HG03025 (cell line): ENCODE measurements at regions not wholly inside any gene's neighbourhood (a gene's known extent, or its start where the extent isn't known, plus 50 kb on each side); places are given as distances from the start of the nearest gene placed in this dataset.

Experiments used
- ATAC-seq: cut with Tn5 transposase; IDR thresholded peaks from one replicate; pipeline ENCODE4 v1.9.1; 2021; ENCODE audit warnings: mild to moderate bottlenecking, moderate library complexity; ENCODE audit not compliant: unreplicated experiment, low FRiP score

GRCh38 chr5:168005936-168006335, 285.5 kb upstream of the WWC1 start:
- no peak for ATAC-seq

- no peak for ATAC-seq
Measured at GRCh38 chr5:168006456-168007130, 284.9 kb upstream of the WWC1 start.

- ATAC-seq: no peak
Measured at GRCh38 chr5:168007286-168007685, 284.2 kb upstream of the WWC1 start.

GRCh38 chr5:168008555-168008954, 282.9 kb upstream of the WWC1 start:
- ATAC-seq: no peak

GRCh38 chr5:168011096-168011495, 280.3 kb upstream of the WWC1 start:
- ATAC-seq: no peak

GRCh38 chr5:168012006-168012405, 279.4 kb upstream of the WWC1 start:
- no peak for ATAC-seq

- no peak for ATAC-seq
Measured at GRCh38 chr5:168013546-168013945, 277.9 kb upstream of the WWC1 start.

- ATAC-seq: no peak
Measured at GRCh38 chr5:168014433-168015123, 276.9 kb upstream of the WWC1 start.

GRCh38 chr5:168015506-168015905, 275.9 kb upstream of the WWC1 start:
- ATAC-seq: no peak

GRCh38 chr5:168017313-168017712, 274.1 kb upstream of the WWC1 start:
- ATAC-seq: no peak

- ATAC-seq: no peak
Measured at GRCh38 chr5:168019143-168019542, 272.3 kb upstream of the WWC1 start.

GRCh38 chr5:168020542-168021294, 270.7 kb upstream of the WWC1 start:
- no peak for ATAC-seq

GRCh38 chr5:168022446-168023169, 268.8 kb upstream of the WWC1 start:
- ATAC-seq: no peak

- no peak for ATAC-seq
Measured at GRCh38 chr5:168023191-168023590, 268.3 kb upstream of the WWC1 start.

GRCh38 chr5:168024306-168024705, 267.1 kb upstream of the WWC1 start:
- no peak for ATAC-seq

GRCh38 chr5:168027007-168027406, 264.4 kb upstream of the WWC1 start:
- ATAC-seq: no peak

GRCh38 chr5:168030912-168031311, 260.5 kb upstream of the WWC1 start:
- ATAC-seq: no peak

- ATAC-seq: no peak
Measured at GRCh38 chr5:168031614-168032013, 259.8 kb upstream of the WWC1 start.

GRCh38 chr5:168039039-168039438, 252.4 kb upstream of the WWC1 start:
- ATAC-seq: no peak

GRCh38 chr5:168039566-168040248, 251.7 kb upstream of the WWC1 start:
- ATAC-seq: no peak
